GM23338 (cell line): ENCODE measurements at regions not wholly inside any gene's neighbourhood (a gene's known extent, or its start where the extent isn't known, plus 50 kb on each side); places are given as distances from the start of the nearest gene placed in this dataset.

Experiments
- ATAC-seq: fragments of 200-7000 bp; cut with Tn5 transposase; 3 replicates; pipeline ENCODE4 v1.9.1; 2020
- DNase-seq: peaks from one replicate; pipeline ENCODE4 v3.0.0-alpha.2; 2015; ENCODE audit warnings: low spot score
- H2AFZ ChIP-seq: fragments of 200-600 bp; sonication (generic); 2 replicates; pipeline ENCODE4 v1.8.0; 2016; ENCODE audit warnings: antibody characterized with exemption, mild to moderate bottlenecking, moderate library complexity
- H3F3A ChIP-seq: fragments of 200-600 bp; sonication (generic); replicated peaks from 2 replicates; pipeline ENCODE4 v1.8.0; 2017; ENCODE audit warnings: antibody characterized with exemption, mixed run types, low read depth
- H3K27ac ChIP-seq: fragments of 200-600 bp; sonication (generic); 2 replicates; pipeline ENCODE4 v1.6.1; 2016; ENCODE audit warnings: low read depth
- H3K27me3 ChIP-seq: fragments of 200-600 bp; sonication (generic); 2 replicates; pipeline ENCODE4 v1.8.0; 2016; ENCODE audit warnings: mild to moderate bottlenecking, mixed run types, moderate library complexity; ENCODE audit not compliant: insufficient read depth
- H3K36me3 ChIP-seq: fragments of 200-600 bp; sonication (generic); 2 replicates; pipeline ENCODE4 v1.8.0; 2016; ENCODE audit warnings: mild to moderate bottlenecking; ENCODE audit not compliant: insufficient read depth
- H3K4me1 ChIP-seq: fragments of 200-600 bp; sonication (generic); 2 replicates; pipeline ENCODE4 v1.8.0; 2016; ENCODE audit warnings: mild to moderate bottlenecking, moderate library complexity; ENCODE audit not compliant: insufficient read depth
- H3K4me2 ChIP-seq: fragments of 200-600 bp; sonication (generic); 2 replicates; pipeline ENCODE4 v1.7.1; 2017; ENCODE audit warnings: mixed run types
- H3K4me3 ChIP-seq: fragments of 200-600 bp; sonication (generic); 2 replicates; pipeline ENCODE4 v1.6.1; 2016; ENCODE audit warnings: mixed run types
- H3K79me2 ChIP-seq: fragments of 200-600 bp; sonication (generic); replicated peaks from 2 replicates; pipeline ENCODE4 v1.8.0; 2017; ENCODE audit warnings: mild to moderate bottlenecking; ENCODE audit not compliant: insufficient read depth
- H3K9me2 ChIP-seq: fragments of 200-600 bp; sonication (generic); 2 replicates; pipeline ENCODE4 v1.8.0; 2017; ENCODE audit not compliant: insufficient read depth
- H4K20me1 ChIP-seq: fragments of 200-600 bp; sonication (generic); replicated peaks from 2 replicates; pipeline ENCODE4 v1.8.0; 2017; ENCODE audit warnings: mild to moderate bottlenecking; ENCODE audit not compliant: insufficient read depth
- H3K27ac Mint-ChIP-seq: 2 replicates; pipeline ENCODE4 v1.8.0; 2020; ENCODE audit warnings: inconsistent platforms, mild to moderate bottlenecking, moderate library complexity, mixed read lengths
- H3K27me3 Mint-ChIP-seq: 3 replicates; pipeline ENCODE4 v1.8.0; 2022; ENCODE audit warnings: low read depth, mild to moderate bottlenecking, moderate library complexity, mixed read lengths, inconsistent platforms; ENCODE audit not compliant: insufficient read depth, poor library complexity
- H3K36me3 Mint-ChIP-seq: 3 replicates; pipeline ENCODE4 v1.8.0; 2021; ENCODE audit warnings: low read depth, mild to moderate bottlenecking, inconsistent platforms, moderate library complexity, mixed read lengths
- H3K4me1 Mint-ChIP-seq: 3 replicates; pipeline ENCODE4 v1.8.0; 2020; ENCODE audit warnings: mild to moderate bottlenecking, inconsistent platforms, mixed read lengths
- H3K4me3 Mint-ChIP-seq: 3 replicates; pipeline ENCODE4 v1.8.0; 2021; ENCODE audit warnings: moderate library complexity, mild to moderate bottlenecking, inconsistent platforms, mixed read lengths
- H3K9me3 Mint-ChIP-seq: 3 replicates; pipeline ENCODE4 v1.8.0; 2020; ENCODE audit warnings: moderate library complexity, mild to moderate bottlenecking, inconsistent platforms, mixed read lengths
- CREB1 ChIP-seq: fragments of 250-450 bp; sonication (Bioruptor Pico); IDR thresholded peaks from 2 replicates; pipeline ENCODE4 v1.5.0; 2020; ENCODE audit warnings: low read depth, mild to moderate bottlenecking, moderate library complexity
- CTCF ChIP-seq, 2 experiments: fragments of 200-600 bp in 1 of 2; sonication (generic) in 1 of 2; conservative IDR thresholded peaks; 2 replicates each; pipeline versions ENCODE4 v1.5.1 to v1.6.1; 2016 to 2017; ENCODE audit warnings: antibody characterized with exemption in 2 of 2, low read depth in 2 of 2, mild to moderate bottlenecking in 2 of 2, moderate library complexity in 1 of 2
- EZH2 ChIP-seq: fragments of 200-600 bp; sonication (generic); IDR thresholded peaks from one replicate; pipeline ENCODE4 v1.8.0; 2017; ENCODE audit warnings: antibody characterized with exemption, mild to moderate bottlenecking, low read depth; ENCODE audit not compliant: unreplicated experiment
- EZH2phosphoT487 ChIP-seq: fragments of 200-600 bp; sonication (generic); IDR thresholded peaks from one replicate; pipeline ENCODE4 v1.8.1; 2018; ENCODE audit warnings: antibody characterized with exemption; ENCODE audit not compliant: unreplicated experiment
- JUNB ChIP-seq: IDR thresholded peaks from one replicate; pipeline ENCODE4 v1.6.1; 2016; ENCODE audit warnings: antibody characterized with exemption; ENCODE audit not compliant: unreplicated experiment
- NANOG ChIP-seq: IDR thresholded peaks from 2 replicates; pipeline ENCODE4 v1.6.1; 2016; ENCODE audit warnings: antibody characterized with exemption, borderline replicate concordance
- POLR2AphosphoS5 ChIP-seq: IDR thresholded peaks from 2 replicates; pipeline ENCODE4 v1.6.1; 2016; ENCODE audit warnings: antibody characterized with exemption, low read depth
- ZNF114 ChIP-seq: fragments of 250-450 bp; sonication (Bioruptor Pico); IDR thresholded peaks from 2 replicates; pipeline ENCODE4 v1.5.0; 2020; ENCODE audit warnings: mild to moderate bottlenecking, moderate library complexity
- ZNF331 ChIP-seq: fragments of 250-450 bp; sonication (Bioruptor Pico); IDR thresholded peaks from 2 replicates; pipeline ENCODE4 v1.5.0; 2020; ENCODE audit warnings: low read depth, mild to moderate bottlenecking, moderate library complexity
- TF ChIP-seq, protein P1 (sequence below): fragments of 250-450 bp; sonication (Bioruptor Pico); IDR thresholded peaks from 2 replicates; pipeline ENCODE4 v1.5.0; 2020; ENCODE audit warnings: mild to moderate bottlenecking, moderate library complexity

- Histone ChIP-seq H3K27ac (no peak overlapping the region), H2AFZ (peak overlapping the region; percentile 65), H3K36me3 (no peaks in the 10 kb centered on the region), H3K4me2 (no peak overlapping the region), H3K4me1 (no peaks in the 10 kb centered on the region), H4K20me1 (no peaks in the 10 kb centered on the region), H3K4me3 (no peak overlapping the region), H3K79me2 (no peaks in the 10 kb centered on the region), H3K9me2 (no peaks in the 10 kb centered on the region), H3K27me3 (no peaks in the 10 kb centered on the region), H3F3A (no peaks in the 10 kb centered on the region)
- Mint-ChIP-seq H3K27ac (no peak overlapping the region), H3K36me3 (no peaks in the 10 kb centered on the region), H3K4me3 (no peak overlapping the region), H3K9me3 (no peaks in the 10 kb centered on the region), H3K27me3 (peaks cover 2% of the 10 kb centered on the region), H3K4me1 (peaks cover 4% of the 10 kb centered on the region; the same call in 2 of the 3 replicates)
- no peak for TF ChIP-seq NANOG
- no peak for TF ChIP-seq CREB1
- no peak for TF ChIP-seq EZH2phosphoT487
- ATAC-seq (no peak), DNase-seq (no peak)
Observed at GRCh38 chr3:79824166-79824565, 56.4 kb upstream of the ROBO1 start.

DNA sequence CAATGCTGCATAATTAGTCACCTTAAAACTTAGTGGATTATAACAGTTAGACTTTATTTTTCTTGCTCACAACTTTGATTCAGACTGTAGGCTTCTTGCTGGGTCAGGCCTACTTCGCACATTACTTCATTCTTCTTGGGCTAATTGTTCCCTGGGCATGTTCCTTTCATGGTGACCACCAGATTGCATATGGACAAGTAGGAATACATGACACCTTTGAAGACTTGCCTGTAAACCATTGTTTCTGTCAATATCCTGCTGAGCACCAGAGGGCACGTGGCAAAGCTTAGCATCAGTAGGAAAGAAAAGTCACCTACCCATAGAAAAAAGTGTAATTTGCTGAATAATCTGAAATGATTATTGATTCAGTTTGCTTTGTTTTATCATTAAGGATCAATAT is 54.3 kb upstream of the ROBO1 start:
- H3K4me2 ChIP-seq = no peak overlapping the region
- Mint-ChIP-seq H3K4me1 (peaks cover 4% of the 10 kb centered on the region; the same call in 2 of the 3 replicates), H3K27ac (no peak overlapping the region), H3K27me3 (no peaks in the 10 kb centered on the region), H3K4me3 (no peak overlapping the region), H3K9me3 (no peaks in the 10 kb centered on the region), H3K36me3 (no peaks in the 10 kb centered on the region)
- ATAC-seq = no peak
- TF ChIP-seq ZNF114 (CRISPR knock-in tag) = no peak
- no peaks in the 10 kb centered on the region for H3K36me3 ChIP-seq
- no peaks in the 10 kb centered on the region for H3K9me2 ChIP-seq
- H3K27me3 ChIP-seq = no peaks in the 10 kb centered on the region
- no peak overlapping the region for H2AFZ ChIP-seq
- H3F3A ChIP-seq = no peaks in the 10 kb centered on the region
- no peak for DNase-seq
- H3K4me3 ChIP-seq = no peak overlapping the region
- no peaks in the 10 kb centered on the region for H3K4me1 ChIP-seq
- H4K20me1 ChIP-seq = no peaks in the 10 kb centered on the region
- H3K79me2 ChIP-seq = no peaks in the 10 kb centered on the region
- no peak overlapping the region for H3K27ac ChIP-seq

GRCh38 chr3:79820089-79820488 is 52.3 kb upstream of the ROBO1 start:
- H3K4me3 Mint-ChIP-seq = no peak overlapping the region
- TF ChIP-seq POLR2AphosphoS5 (no peak), JUNB (no peak), ZNF114 (CRISPR knock-in tag) (no peak), ZNF331 (CRISPR knock-in tag) (no peak), EZH2 (no peak), CTCF (conservative IDR thresholded peaks at IDR 0.05; ENCODE audit: low read depth in 2 of 2) (no peak), NANOG (no peak), EZH2phosphoT487 (no peak)
- TF ChIP-seq, protein P1, sequence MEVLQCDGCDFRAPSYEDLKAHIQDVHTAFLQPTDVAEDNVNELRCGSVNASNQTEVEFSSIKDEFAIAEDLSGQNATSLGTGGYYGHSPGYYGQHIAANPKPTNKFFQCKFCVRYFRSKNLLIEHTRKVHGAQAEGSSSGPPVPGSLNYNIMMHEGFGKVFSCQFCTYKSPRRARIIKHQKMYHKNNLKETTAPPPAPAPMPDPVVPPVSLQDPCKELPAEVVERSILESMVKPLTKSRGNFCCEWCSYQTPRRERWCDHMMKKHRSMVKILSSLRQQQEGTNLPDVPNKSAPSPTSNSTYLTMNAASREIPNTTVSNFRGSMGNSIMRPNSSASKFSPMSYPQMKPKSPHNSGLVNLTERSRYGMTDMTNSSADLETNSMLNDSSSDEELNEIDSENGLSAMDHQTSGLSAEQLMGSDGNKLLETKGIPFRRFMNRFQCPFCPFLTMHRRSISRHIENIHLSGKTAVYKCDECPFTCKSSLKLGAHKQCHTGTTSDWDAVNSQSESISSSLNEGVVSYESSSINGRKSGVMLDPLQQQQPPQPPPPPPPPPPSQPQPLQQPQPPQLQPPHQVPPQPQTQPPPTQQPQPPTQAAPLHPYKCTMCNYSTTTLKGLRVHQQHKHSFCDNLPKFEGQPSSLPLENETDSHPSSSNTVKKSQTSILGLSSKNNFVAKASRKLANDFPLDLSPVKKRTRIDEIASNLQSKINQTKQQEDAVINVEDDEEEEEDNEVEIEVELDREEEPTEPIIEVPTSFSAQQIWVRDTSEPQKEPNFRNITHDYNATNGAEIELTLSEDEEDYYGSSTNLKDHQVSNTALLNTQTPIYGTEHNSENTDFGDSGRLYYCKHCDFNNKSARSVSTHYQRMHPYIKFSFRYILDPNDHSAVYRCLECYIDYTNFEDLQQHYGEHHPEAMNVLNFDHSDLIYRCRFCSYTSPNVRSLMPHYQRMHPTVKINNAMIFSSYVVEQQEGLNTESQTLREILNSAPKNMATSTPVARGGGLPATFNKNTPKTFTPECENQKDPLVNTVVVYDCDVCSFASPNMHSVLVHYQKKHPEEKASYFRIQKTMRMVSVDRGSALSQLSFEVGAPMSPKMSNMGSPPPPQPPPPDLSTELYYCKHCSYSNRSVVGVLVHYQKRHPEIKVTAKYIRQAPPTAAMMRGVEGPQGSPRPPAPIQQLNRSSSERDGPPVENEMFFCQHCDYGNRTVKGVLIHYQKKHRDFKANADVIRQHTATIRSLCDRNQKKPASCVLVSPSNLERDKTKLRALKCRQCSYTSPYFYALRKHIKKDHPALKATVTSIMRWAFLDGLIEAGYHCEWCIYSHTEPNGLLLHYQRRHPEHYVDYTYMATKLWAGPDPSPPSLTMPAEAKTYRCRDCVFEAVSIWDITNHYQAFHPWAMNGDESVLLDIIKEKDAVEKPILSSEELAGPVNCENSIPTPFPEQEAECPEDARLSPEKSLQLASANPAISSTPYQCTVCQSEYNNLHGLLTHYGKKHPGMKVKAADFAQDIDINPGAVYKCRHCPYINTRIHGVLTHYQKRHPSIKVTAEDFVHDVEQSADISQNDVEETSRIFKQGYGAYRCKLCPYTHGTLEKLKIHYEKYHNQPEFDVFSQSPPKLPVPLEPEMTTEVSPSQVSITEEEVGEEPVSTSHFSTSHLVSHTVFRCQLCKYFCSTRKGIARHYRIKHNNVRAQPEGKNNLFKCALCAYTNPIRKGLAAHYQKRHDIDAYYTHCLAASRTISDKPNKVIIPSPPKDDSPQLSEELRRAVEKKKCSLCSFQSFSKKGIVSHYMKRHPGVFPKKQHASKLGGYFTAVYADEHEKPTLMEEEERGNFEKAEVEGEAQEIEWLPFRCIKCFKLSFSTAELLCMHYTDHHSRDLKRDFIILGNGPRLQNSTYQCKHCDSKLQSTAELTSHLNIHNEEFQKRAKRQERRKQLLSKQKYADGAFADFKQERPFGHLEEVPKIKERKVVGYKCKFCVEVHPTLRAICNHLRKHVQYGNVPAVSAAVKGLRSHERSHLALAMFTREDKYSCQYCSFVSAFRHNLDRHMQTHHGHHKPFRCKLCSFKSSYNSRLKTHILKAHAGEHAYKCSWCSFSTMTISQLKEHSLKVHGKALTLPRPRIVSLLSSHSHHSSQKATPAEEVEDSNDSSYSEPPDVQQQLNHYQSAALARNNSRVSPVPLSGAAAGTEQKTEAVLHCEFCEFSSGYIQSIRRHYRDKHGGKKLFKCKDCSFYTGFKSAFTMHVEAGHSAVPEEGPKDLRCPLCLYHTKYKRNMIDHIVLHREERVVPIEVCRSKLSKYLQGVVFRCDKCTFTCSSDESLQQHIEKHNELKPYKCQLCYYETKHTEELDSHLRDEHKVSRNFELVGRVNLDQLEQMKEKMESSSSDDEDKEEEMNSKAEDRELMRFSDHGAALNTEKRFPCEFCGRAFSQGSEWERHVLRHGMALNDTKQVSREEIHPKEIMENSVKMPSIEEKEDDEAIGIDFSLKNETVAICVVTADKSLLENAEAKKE = no peak
- Histone ChIP-seq H3K27me3 (no peaks in the 10 kb centered on the region), H3K27ac (no peak overlapping the region), H3K4me2 (no peak overlapping the region), H3K36me3 (no peaks in the 10 kb centered on the region), H2AFZ (no peak overlapping the region), H3F3A (no peaks in the 10 kb centered on the region), H3K9me2 (no peaks in the 10 kb centered on the region), H4K20me1 (no peaks in the 10 kb centered on the region), H3K4me1 (no peaks in the 10 kb centered on the region), H3K79me2 (no peaks in the 10 kb centered on the region), H3K4me3 (no peak overlapping the region)
- ATAC-seq = no peak
- H3K27ac Mint-ChIP-seq = no peak overlapping the region
- H3K4me1 Mint-ChIP-seq = peaks cover 4% of the 10 kb centered on the region; the same call in 2 of the 3 replicates
- H3K36me3 Mint-ChIP-seq = no peaks in the 10 kb centered on the region
- no peaks in the 10 kb centered on the region for H3K27me3 Mint-ChIP-seq
- no peak for DNase-seq
- H3K9me3 Mint-ChIP-seq = peaks cover 14% of the 10 kb centered on the region; the same call in 2 of the 3 replicates
